ENCODE measurements at regions not wholly inside any gene's neighbourhood (a gene's known extent, or its start where the extent isn't known, plus 50 kb on each side); places are given as distances from the start of the nearest gene placed in this dataset.
"Not testable (repeated sequence)": the region's sequence is repeated elsewhere in the genome, so short reads cannot be mapped to it uniquely, and the experiment has no call there.

GRCh38 chr1:119191325-119191724 is 50.9 kb upstream of the WARS2 start:
- no peak for DNase-seq (ENCODE audit: low read depth)

DNA sequence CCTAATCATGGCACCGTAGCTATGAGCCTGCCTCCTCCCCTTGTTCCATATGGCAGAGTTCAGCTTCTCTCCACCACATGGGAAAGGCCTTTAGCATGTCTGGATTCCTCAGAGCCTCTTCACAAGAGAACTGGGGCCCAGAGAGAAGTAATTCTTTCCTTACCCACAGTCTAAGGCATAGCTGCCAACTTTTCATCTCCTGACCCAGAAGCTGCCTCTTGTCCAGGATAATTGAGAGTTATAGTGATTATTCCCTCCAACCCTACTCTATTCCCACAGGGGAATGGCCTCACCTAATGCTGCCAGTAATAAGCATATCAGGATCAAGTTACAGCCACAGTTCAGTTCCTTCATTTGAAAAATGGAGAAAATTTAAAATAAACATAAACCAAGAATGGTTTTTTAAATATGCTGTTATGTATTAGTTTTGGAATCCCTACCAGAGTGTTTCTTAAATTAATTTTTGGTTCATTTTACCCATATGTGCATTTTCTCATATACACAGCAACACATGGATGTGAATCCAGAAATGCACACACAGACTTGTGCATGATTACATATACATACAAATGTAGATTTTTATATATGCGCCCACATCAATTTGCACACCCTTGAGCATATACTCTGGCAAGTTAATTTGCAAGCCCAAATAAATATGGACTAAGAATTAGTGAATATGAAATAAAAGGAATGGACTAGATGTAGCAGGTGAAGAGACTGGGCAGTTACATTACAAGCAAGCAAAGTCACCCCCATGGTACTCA is 63.9 kb upstream of the WARS2 start:
- DNase-seq (ENCODE audit: low read depth) = no peak

GRCh38 chr1:119204961-119205357 is 64.5 kb upstream of the WARS2 start:
- no peak for DNase-seq (ENCODE audit: low read depth)

DNA sequence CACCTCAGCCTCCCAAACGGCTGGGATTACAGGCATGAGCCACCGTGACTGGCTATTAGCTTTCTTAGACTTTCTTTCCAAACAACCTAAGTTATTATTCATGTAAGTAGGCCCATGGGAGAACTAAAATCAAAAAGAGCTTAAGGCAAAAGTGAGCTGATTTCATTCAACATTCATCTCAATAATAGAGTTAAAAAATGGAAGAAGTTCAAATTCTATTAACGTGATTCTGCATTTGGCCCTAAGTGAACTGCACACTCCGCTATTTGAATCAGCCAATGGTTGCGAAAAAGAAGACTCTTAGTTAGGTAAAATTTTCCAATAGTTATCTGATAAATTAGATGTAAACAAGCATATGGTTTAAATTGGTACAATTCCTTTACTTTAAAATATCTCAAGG is 68.6 kb upstream of the WARS2 start:
- DNase-seq (ENCODE audit: low read depth) = no peak

DNA sequence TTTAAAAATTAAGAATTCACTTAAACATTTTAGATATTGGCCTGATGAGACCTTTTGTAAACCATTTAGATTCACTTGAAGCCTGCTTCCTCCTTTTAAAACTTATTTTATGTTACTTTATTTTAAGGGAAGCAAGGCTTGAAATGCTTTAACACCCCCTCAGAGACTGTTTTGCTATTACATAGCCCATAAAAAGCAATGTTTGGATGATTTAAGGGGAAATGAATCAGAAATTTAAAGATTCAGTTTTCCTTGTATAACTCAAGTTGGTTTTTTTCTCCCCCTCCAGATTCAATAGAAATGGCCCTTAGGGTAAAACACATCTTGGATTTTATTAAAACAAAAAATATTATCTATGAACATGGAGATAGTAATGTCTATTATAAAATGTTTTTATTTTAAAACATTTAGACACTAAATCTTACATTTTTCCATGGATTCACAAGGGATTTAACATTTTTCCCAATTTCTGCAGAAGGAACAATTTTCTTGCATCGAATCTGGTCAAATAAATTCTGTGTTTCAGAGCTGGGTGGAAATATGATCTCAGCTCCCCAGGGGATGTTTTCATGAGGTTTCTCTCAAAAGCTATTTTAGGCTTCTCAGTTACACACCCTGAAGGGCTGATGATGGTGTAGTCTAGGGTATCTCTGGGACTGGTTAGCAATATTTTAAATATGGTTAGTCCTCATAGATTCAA is 69.3 kb upstream of the WARS2 start:
- no peak for DNase-seq (ENCODE audit: low read depth)

DNA sequence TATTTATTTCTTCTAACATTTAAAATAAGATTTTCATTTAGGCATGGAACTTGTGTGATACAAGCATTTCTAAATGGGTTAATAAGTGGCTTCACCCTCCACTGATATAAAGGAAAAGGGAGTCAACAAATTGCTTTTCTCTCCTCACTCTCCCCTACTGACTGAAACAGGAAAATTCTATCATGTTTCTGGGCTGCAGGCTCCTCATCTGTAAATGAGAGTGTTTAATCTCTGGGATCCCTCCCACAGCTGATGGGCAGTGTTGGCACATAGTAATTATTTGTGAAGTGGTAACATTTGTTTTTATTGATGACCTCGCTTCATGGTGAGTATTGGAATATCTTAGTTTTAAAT is 69.8 kb upstream of the WARS2 start:
- no peak for DNase-seq (ENCODE audit: low read depth)

- not testable (repeated sequence) for DNase-seq (ENCODE audit: low read depth)
These were observed 72.8 kb upstream of the WARS2 start for GRCh38 chr1:119213213-119213612.

GRCh38 chr1:119214961-119215360 is 74.5 kb upstream of the WARS2 start:
- DNase-seq (ENCODE audit: low read depth) = not testable (repeated sequence)

GRCh38 chr1:119217309-119217828 is 76.9 kb upstream of the WARS2 start:
- no peak for DNase-seq (ENCODE audit: low read depth)

GRCh38 chr1:119219711-119220110 is 79.3 kb upstream of the WARS2 start:
- DNase-seq (ENCODE audit: low read depth) = no peak

DNA sequence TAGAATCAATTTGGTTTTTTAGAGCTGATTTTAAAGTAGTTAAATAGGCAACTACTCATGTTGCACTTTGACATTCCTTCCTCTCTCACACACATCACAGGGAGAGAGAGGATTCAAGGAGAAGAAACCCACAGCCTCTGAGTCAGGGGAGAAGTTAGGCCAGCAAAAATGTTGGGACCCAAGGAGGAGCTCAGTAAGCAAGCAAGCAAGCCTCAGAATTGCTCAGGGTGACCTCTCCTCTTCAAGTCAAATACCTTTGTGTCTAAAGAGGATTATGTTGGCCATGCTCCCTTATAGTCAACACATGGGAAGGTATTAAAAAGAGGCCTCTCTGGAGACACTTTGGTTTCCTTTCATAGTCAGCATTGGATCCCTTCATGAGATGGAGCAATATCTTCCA is 80.5 kb upstream of the WARS2 start:
- no peak for DNase-seq (ENCODE audit: low read depth)

DNA sequence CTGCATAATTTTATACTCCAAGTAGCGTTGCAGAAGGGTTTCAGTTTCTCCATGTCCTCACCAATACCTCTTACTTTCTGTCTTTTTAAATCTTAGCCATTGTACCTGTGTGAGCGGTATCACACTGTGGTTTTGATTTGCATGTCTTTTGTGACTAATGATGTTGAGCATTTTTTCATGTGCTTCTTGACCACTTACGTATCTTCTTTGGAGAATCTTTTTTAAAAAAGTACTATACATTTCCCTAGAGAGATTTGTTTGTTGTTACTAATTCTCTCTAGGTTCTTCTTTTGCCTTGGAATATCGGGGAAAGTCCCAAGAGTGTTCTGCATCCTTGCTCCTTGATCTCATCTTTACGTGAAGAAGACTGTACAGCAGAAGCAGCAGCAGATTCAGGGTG is 81.8 kb upstream of the WARS2 start:
- DNase-seq (ENCODE audit: low read depth) = no peak

GRCh38 chr1:119225265-119225664 is 84.8 kb upstream of the WARS2 start:
- no peak for DNase-seq (ENCODE audit: low read depth)

DNA sequence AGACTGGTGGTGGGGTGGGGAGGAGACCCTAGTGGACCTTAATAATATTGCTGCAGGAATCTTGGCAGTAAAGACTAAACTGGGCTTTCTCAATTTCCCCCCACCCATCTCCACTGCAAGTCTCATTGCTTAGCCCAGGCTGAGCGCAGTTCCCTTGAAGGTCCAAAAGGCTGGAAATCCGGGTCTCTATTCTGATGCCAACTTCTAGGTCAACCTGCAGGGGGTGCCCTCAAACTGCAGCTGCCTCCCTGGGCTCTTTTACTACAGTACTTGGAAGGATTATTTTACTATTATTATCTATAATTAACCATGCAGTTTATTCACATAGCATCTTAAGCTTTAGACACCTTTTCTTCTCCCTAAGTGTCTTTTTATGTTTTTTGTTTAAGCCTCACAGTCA is 85.4 kb upstream of the WARS2 start:
- no peak for DNase-seq (ENCODE audit: low read depth)

DNA sequence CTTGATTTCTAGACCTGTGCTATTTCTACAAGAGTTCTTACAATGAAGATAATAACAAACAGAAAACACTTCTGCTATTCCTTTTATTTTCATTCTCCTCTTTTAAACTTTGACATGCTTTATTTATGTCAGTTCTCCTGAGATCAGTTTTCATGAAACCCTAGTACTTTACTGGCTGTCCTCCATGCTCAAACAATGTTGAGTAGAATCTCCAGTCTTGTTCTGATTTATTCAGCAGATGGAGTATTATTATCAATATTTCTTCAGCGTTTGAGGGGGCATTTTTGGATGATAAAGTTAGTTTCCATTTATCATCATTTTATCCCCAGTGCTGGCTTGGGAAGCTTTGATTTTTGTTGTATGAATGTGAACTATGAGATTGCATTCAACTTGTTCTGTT is 85.9 kb upstream of the WARS2 start:
- DNase-seq (ENCODE audit: low read depth) = no peak

GRCh38 chr1:119226913-119227312 is 86.5 kb upstream of the WARS2 start:
- DNase-seq (ENCODE audit: low read depth) = no peak

- no peak for DNase-seq (ENCODE audit: low read depth)
These were observed 87.0 kb upstream of the WARS2 start for GRCh38 chr1:119227456-119227855.

DNA sequence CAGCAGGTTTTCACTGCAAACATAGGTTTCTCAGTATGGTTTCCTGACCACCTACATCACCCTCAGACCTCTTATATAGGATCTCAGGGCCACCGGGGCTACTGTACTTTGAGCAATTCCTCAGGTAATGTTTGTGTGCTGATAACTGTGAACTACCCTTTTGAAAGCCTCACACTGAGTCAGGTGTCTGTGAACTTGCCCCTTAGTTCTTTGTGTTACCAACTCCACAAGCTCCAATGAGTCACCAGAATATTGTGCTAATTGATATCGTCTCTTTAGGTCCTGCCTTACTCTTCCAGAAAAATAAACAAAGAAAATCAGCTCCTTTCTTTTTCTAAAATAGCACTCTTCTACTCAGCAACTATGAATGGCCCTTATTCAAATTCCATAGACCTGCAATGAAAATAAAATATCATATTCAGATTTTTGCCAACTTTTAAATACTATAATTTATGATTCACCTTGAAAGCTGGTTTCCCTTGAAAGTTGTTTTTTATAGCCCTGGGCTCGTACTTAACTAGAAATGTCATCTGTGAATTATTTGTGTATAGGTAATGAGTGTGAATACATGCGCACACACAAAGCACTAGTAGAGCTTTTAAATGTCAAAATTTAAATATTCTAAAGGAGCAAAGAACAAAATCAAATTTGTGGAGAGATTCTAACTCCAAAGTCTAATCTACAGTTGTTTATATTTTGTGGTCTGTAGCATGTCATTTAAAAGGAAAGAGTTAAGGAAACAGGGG is 88.1 kb upstream of the WARS2 start:
- no peak for DNase-seq (ENCODE audit: low read depth)

GRCh38 chr1:119235120-119235519 is 94.7 kb upstream of the WARS2 start:
- no peak for DNase-seq (ENCODE audit: low read depth)

GRCh38 chr1:119245881-119246280 is 105.4 kb upstream of the WARS2 start:
- no peak for DNase-seq (ENCODE audit: low read depth)

DNA sequence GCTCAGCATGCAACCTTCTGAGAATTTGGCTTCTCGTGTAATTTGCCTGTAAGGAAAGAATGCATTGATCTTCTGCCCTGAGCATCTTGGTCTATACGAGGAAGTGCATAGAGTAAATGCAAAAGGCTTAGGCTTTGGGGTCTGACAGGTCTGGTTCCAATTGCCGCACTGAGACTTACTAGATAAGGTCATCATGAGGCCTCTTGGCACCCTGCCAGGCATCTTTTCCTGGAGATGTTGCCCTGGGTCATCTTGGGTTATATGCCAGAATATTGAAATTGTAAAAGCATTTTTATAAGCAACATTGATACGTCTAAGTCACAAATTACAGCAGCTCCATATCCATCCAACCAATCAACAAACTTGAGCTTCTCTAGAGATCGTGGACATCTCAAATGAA is 108.8 kb upstream of the WARS2 start:
- DNase-seq (ENCODE audit: low read depth) = no peak

GRCh38 chr1:119250299-119250698 is 109.8 kb upstream of the WARS2 start:
- no peak for DNase-seq (ENCODE audit: low read depth)

DNA sequence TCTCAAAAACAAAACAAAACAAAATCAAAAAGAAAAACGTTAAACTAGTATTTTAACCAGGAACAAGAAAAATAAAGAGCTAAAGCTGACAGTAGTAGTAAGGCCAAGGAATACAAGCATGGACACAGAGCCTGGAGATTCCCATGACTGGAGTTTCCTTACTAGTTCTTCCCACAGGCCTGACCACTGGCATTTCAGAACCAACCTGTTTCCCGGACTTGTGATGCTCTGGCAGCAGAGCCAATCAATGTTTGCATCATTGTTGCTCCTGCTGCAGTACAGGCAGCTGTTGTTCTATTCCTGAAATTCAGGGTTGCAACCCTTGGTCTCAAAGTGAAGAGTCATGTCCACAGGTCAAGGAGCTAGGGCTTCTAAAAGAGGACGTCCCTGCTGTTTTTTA is 111.3 kb upstream of the WARS2 start:
- DNase-seq (ENCODE audit: low read depth) = no peak

Measured in activated T-cell treated with anti-CD3 and anti-CD28 coated beads for 48 hours (primary cell).